Breast epithelium (tissue), 3 donors: ENCODE measurements at regions not wholly inside any gene's neighbourhood (a gene's known extent, or its start where the extent isn't known, plus 50 kb on each side); places are given as distances from the start of the nearest gene placed in this dataset.

Source experiments
- CTCF ChIP-seq, 3 donors: fragments of 450-650 bp; IDR thresholded peaks; one replicate each; pipeline ENCODE4 v1.5.1; 2016 to 2017; ENCODE audit warnings: antibody characterized with exemption in 3 of 3, mild to moderate bottlenecking in 3 of 3, moderate library complexity in 3 of 3
- POLR2A ChIP-seq: fragments of 450-650 bp; IDR thresholded peaks from one replicate; pipeline ENCODE4 v1.6.1; 2016; ENCODE audit warnings: antibody characterized with exemption, mild to moderate bottlenecking, moderate library complexity
- POLR2AphosphoS5 ChIP-seq, 3 donors: sonication (generic); formaldehyde crosslinking; IDR thresholded peaks; one replicate each; pipeline ENCODE4 v1.6.1; 2017; ENCODE audit warnings: antibody characterized with exemption in 3 of 3

GRCh38 chr5:96338624-96339415, 94.2 kb downstream of the PCSK1 start:
- TF ChIP-seq POLR2A (no peak), CTCF (IDR thresholded peaks at IDR 0.05) (no peak), POLR2AphosphoS5 (IDR thresholded peaks at IDR 0.05) (peak; percentile 46 to 82 (median 46))
